H1 (cell line): ENCODE measurements at regions not wholly inside any gene's neighbourhood (a gene's known extent, or its start where the extent isn't known, plus 50 kb on each side); places are given as distances from the start of the nearest gene placed in this dataset.

ENCODE experiments used
- CTCF ChIA-PET: fragments of 300-600 bp; sonication (Branson Sonifier 250); formaldehyde crosslinking; loops from one replicate; lab custom pipeline; 2021; ENCODE audit not compliant: partially characterized antibody; lab: Charles Lee
- POLR2A ChIA-PET: fragments of 300-600 bp; sonication (Branson Sonifier 250); formaldehyde crosslinking; loops from one replicate; lab custom pipeline; 2021; ENCODE audit warnings: inconsistent platforms; ENCODE audit not compliant: partially characterized antibody; lab: Charles Lee
- DNase-seq, 2 experiments: peaks; one replicate each; pipeline versions ENCODE4 v3.0.0 to v3.0.0-alpha.2; 2010 to 2022; ENCODE audit warnings: low spot score in 2 of 2, low read depth in 1 of 2, mixed read lengths in 1 of 2
- FAIRE-seq: peaks from 2 replicates; lab custom pipeline; 2011; peaks lifted over from hg19 to GRCh38; lab: Jason Lieb, UNC
- H2AFZ ChIP-seq: 2 replicates; pipeline ENCODE4 v1.8.1; 2012; ENCODE audit warnings: low read length, inconsistent platforms
- H2AK5ac ChIP-seq: 2 replicates; pipeline ENCODE4 v1.6.1; 2013; ENCODE audit warnings: low read depth, low read length
- H2BK120ac ChIP-seq: replicated peaks from 2 replicates; pipeline ENCODE3; 2013; ENCODE audit warnings: low read depth, low read length, inconsistent platforms
- H2BK12ac ChIP-seq: 2 replicates; pipeline ENCODE4 v1.6.1; 2013; ENCODE audit warnings: low read depth, low read length
- H2BK15ac ChIP-seq: 2 replicates; pipeline ENCODE4 v1.6.1; 2013; ENCODE audit warnings: low read length
- H2BK20ac ChIP-seq: 2 replicates; pipeline ENCODE4 v1.6.1; 2013; ENCODE audit warnings: low read length
- H2BK5ac ChIP-seq: 2 replicates; pipeline ENCODE4 v1.6.1; 2013; ENCODE audit warnings: low read depth, low read length
- H3K14ac ChIP-seq: 2 replicates; pipeline ENCODE4 v1.6.1; 2013; ENCODE audit warnings: inconsistent platforms; ENCODE audit not compliant: insufficient read length
- H3K18ac ChIP-seq: 2 replicates; pipeline ENCODE4 v1.6.1; 2013; ENCODE audit warnings: low read length; ENCODE audit errors: extremely low read depth
- H3K23ac ChIP-seq: 2 replicates; pipeline ENCODE4 v1.6.1; 2013; ENCODE audit warnings: inconsistent platforms; ENCODE audit not compliant: insufficient read length
- H3K23me2 ChIP-seq: 2 replicates; pipeline ENCODE4 v1.6.1; 2013; ENCODE audit warnings: low read depth, low read length
- H3K27ac ChIP-seq: 2 replicates; pipeline ENCODE4 v1.6.1; 2011; ENCODE audit warnings: low read depth, low read length, inconsistent platforms
- H3K27me3 ChIP-seq, 4 experiments: replicated peaks in 1 of 4; 1 replicate in 1 of 4; 2 replicates in 3 of 4; pipeline versions ENCODE4 v1.6.1 to v1.8.1; 2011 to 2013; ENCODE audit warnings: low read length in 3 of 4, mild to moderate bottlenecking in 3 of 4, inconsistent platforms in 2 of 4, mixed read lengths in 2 of 4, moderate library complexity in 1 of 4; ENCODE audit not compliant: control insufficient read depth in 3 of 4, insufficient read depth in 3 of 4; ENCODE audit errors: extremely low read depth in 1 of 4
- H3K36me3 ChIP-seq, 4 experiments: 2 replicates each; pipeline versions ENCODE4 v1.6.1 to v1.8.1; 2011 to 2013; ENCODE audit warnings: mild to moderate bottlenecking in 4 of 4, low read length in 3 of 4, moderate library complexity in 2 of 4, control low read depth in 1 of 4, inconsistent platforms in 1 of 4; ENCODE audit not compliant: insufficient read depth in 4 of 4, control insufficient read depth in 2 of 4
- H3K4ac ChIP-seq: replicated peaks from 2 replicates; pipeline ENCODE3; 2013; ENCODE audit warnings: low read length, low read depth, mixed read lengths, inconsistent platforms; ENCODE audit not compliant: insufficient read length
- H3K4me1 ChIP-seq, 4 experiments: replicated peaks in 1 of 4; 1 replicate in 1 of 4; 2 replicates in 3 of 4; pipeline versions ENCODE4 v1.6.1 to v1.8.1; 2011 to 2013; ENCODE audit warnings: low read length in 3 of 4, inconsistent platforms in 2 of 4, mixed read lengths in 1 of 4; ENCODE audit not compliant: insufficient read depth in 4 of 4, control insufficient read depth in 3 of 4
- H3K4me2 ChIP-seq, 2 experiments: 2 replicates each; pipeline versions ENCODE4 v1.6.1 to v1.8.1; 2011 to 2013; ENCODE audit warnings: low read depth in 2 of 2, low read length in 2 of 2, control low read depth in 1 of 2, inconsistent platforms in 1 of 2, mild to moderate bottlenecking in 1 of 2; ENCODE audit not compliant: insufficient read depth in 1 of 2
- H3K4me3 ChIP-seq, 4 experiments: fragments of 200-600, 300-600 bp in 1 of 4; sonication (generic), shearing (Covaris generic), sonication (Bioruptor Twin) in 1 of 4; 2 replicates each; pipeline versions ENCODE4 v1.5.1 to v1.8.1; 2011 to 2016; ENCODE audit warnings: low read length in 4 of 4, low read depth in 3 of 4, control low read depth in 2 of 4, inconsistent platforms in 2 of 4, mild to moderate bottlenecking in 2 of 4, mixed read lengths in 1 of 4, moderate library complexity in 1 of 4; ENCODE audit not compliant: insufficient read depth in 2 of 4; ENCODE audit errors: extremely low read depth in 1 of 4
- H3K56ac ChIP-seq: replicated peaks from 2 replicates; pipeline ENCODE3; 2013; ENCODE audit warnings: low read depth, mild to moderate bottlenecking, mixed read lengths, low read length, inconsistent platforms; ENCODE audit not compliant: insufficient read length
- H3K79me1 ChIP-seq: 2 replicates; pipeline ENCODE4 v1.6.1; 2013; ENCODE audit warnings: low read depth, low read length, control low read depth
- H3K79me2 ChIP-seq, 2 experiments: 2 replicates each; pipeline versions ENCODE4 v1.6.1 to v1.8.1; 2012 to 2013; ENCODE audit warnings: low read length in 2 of 2, mild to moderate bottlenecking in 2 of 2, inconsistent platforms in 1 of 2; ENCODE audit not compliant: insufficient read depth in 2 of 2, control insufficient read depth in 1 of 2
- H3K9ac ChIP-seq, 4 experiments: replicated peaks in 1 of 4; 1 replicate in 1 of 4; 2 replicates in 3 of 4; pipeline versions ENCODE4 v1.6.1 to v1.8.1; 2011 to 2013; ENCODE audit warnings: low read depth in 3 of 4, low read length in 3 of 4, control low read depth in 2 of 4, mild to moderate bottlenecking in 2 of 4, moderate library complexity in 2 of 4, inconsistent platforms in 1 of 4; ENCODE audit errors: extremely low read depth in 1 of 4
- H3K9me3 ChIP-seq, 2 experiments: 2 replicates each; pipeline versions ENCODE4 v1.6.1 to v1.8.1; 2012 to 2013; ENCODE audit warnings: mild to moderate bottlenecking in 2 of 2, moderate library complexity in 2 of 2, control low read depth in 1 of 2, inconsistent platforms in 1 of 2, low read depth in 1 of 2, low read length in 1 of 2, mixed read lengths in 1 of 2; ENCODE audit not compliant: insufficient read depth in 2 of 2
- H4K20me1 ChIP-seq, 2 experiments: replicated peaks in 1 of 2; 2 replicates each; pipeline versions ENCODE3 to v1.8.1; 2011 to 2013; ENCODE audit warnings: inconsistent platforms in 2 of 2, low read length in 2 of 2, mild to moderate bottlenecking in 1 of 2; ENCODE audit not compliant: insufficient read depth in 2 of 2, control insufficient read depth in 1 of 2
- H4K5ac ChIP-seq: 2 replicates; pipeline ENCODE4 v1.6.1; 2013; ENCODE audit warnings: low read length, low read depth, mixed read lengths, inconsistent platforms; ENCODE audit not compliant: insufficient read length
- H4K8ac ChIP-seq: 2 replicates; pipeline ENCODE4 v1.8.0; 2013; ENCODE audit warnings: mild to moderate bottlenecking, moderate library complexity, low read length, inconsistent platforms; ENCODE audit not compliant: insufficient read depth; ENCODE audit errors: extremely low read depth
- H4K91ac ChIP-seq: replicated peaks from 2 replicates; pipeline ENCODE3; 2013; ENCODE audit warnings: low read length, mixed read lengths, inconsistent platforms; ENCODE audit not compliant: insufficient read length
- CBX5 ChIP-seq: fragments of 300-800, 300-1000 bp; sonication (generic); IDR thresholded peaks from 2 replicates; pipeline ENCODE4 v1.7.1; 2016; ENCODE audit warnings: antibody characterized with exemption, low read length, low read depth
- KDM1A ChIP-seq: fragments of 200-600, 300-600 bp; sonication (generic); IDR thresholded peaks from 2 replicates; pipeline ENCODE4 v1.7.1; 2016; ENCODE audit warnings: mild to moderate bottlenecking, low read length, borderline replicate concordance
- MAFK ChIP-seq: IDR thresholded peaks from 2 replicates; pipeline ENCODE4 v1.6.1; 2012; ENCODE audit warnings: low read depth, mild to moderate bottlenecking, improper control_type of control experiment, low read length
- POLR2AphosphoS5 ChIP-seq: IDR thresholded peaks from 2 replicates; pipeline ENCODE4 v1.6.1; 2011; ENCODE audit warnings: low read depth, low read length
- RAD21 ChIP-seq, 2 experiments: IDR thresholded peaks in 1 of 2; conservative IDR thresholded peaks in 1 of 2; 2 replicates each; pipeline ENCODE4 v1.6.1; 2011; ENCODE audit warnings: low read depth in 2 of 2, low read length in 2 of 2, improper control_type of control experiment in 1 of 2, inconsistent platforms in 1 of 2, mild to moderate bottlenecking in 1 of 2, moderate library complexity in 1 of 2
- SIN3A ChIP-seq, 2 experiments: IDR thresholded peaks in 1 of 2; conservative IDR thresholded peaks in 1 of 2; 2 replicates each; pipeline ENCODE4 v1.6.1; 2011 to 2012; ENCODE audit warnings: low read length in 2 of 2, improper control_type of control experiment in 1 of 2, low read depth in 1 of 2, mild to moderate bottlenecking in 1 of 2
- SIX5 ChIP-seq: IDR thresholded peaks from 2 replicates; pipeline ENCODE4 v1.6.1; 2011; ENCODE audit warnings: mild to moderate bottlenecking, low read depth, low read length
- WGBS, 2 experiments: shearing (Covaris generic) in 1 of 2; methylation state at CpG; one replicate each; pipeline versions ENCODE4 v1.1.6 to v1.1.7; 2013 to 2015; ENCODE audit warnings: low lambda C conversion rate in 2 of 2, mixed read lengths in 2 of 2, inconsistent platforms in 1 of 2, low coverage in 1 of 2, missing lambda C conversion rate in 1 of 2; ENCODE audit not compliant: insufficient replicate concordance in 2 of 2, insufficient coverage in 1 of 2, insufficient read length in 1 of 2; ENCODE audit errors: extremely low coverage in 1 of 2, missing lambda C conversion rate in 1 of 2; 5-methylcytosine and 5-hydroxymethylcytosine counted together
- TF ChIP-seq, protein P1 (sequence below), 3 experiments: IDR thresholded peaks; 1 replicate in 2 of 3; 2 replicates in 1 of 3; pipeline versions ENCODE4 v1.5.1 to v1.6.1; 2011; ENCODE audit warnings: low read length in 3 of 3, mild to moderate bottlenecking in 3 of 3, inconsistent platforms in 2 of 3, low read depth in 1 of 3, moderate library complexity in 1 of 3; ENCODE audit not compliant: insufficient read depth in 1 of 3; ENCODE audit errors: control extremely low read depth in 1 of 3
- TF ChIP-seq, protein P2 (sequence below): IDR thresholded peaks from 2 replicates; pipeline ENCODE4 v1.6.1; 2012; ENCODE audit warnings: low read length, inconsistent platforms

DNA sequence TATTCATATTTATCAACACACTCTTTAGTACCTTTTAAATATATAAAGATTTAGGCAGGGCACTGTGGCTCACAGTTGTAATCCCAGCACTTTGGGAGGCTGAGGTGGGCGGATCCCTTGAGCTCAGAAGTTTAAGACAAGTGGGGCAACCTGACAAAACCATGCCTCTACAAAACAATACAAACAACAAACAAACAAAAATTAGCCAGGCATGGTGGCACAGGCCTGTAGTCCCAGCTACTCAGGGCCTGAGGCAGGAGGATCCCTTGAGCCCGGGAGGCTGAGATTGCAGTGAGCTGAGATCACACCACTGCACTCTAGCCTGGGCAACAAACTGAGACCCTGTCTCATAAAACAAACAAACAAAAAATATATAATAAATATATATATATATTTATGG lies 1748.3 kb upstream of the PCDH20 start:
- Histone ChIP-seq H2BK20ac (no peak overlapping the region), H2AK5ac (no peak overlapping the region), H2BK15ac (no peak overlapping the region), H3K23ac (no peak overlapping the region), H3K9ac (no peak overlapping the region), H3K36me3 (no peaks in the 10 kb centered on the region), H3K4me2 (no peak overlapping the region), H3K4me1 (peaks cover 0 to 8% (median 2%) of the 10 kb centered on the region in 4 experiments; a peak in 2 of 7 replicates), H2AFZ (no peak overlapping the region), H4K5ac (no peak overlapping the region), H4K91ac (no peak overlapping the region), H4K20me1 (no peaks in the 10 kb centered on the region), H2BK120ac (no peak overlapping the region), H3K27me3 (no peaks in the 10 kb centered on the region), H3K79me1 (no peaks in the 10 kb centered on the region), H3K4ac (no peak overlapping the region), H2BK5ac (no peak overlapping the region), H3K23me2 (no peaks in the 10 kb centered on the region), H3K27ac (no peak overlapping the region), H3K9me3 (no peaks in the 10 kb centered on the region), H3K79me2 (no peaks in the 10 kb centered on the region), H3K56ac (no peak overlapping the region), H3K14ac (no peak overlapping the region), H2BK12ac (no peak overlapping the region), H4K8ac (no peak overlapping the region), H3K18ac (peak overlapping the region; percentile 67; the same call in 1 of the 2 replicates), H3K4me3 (no peak overlapping the region)
- DNase-seq (no peak), FAIRE-seq (no peak)
- 91% methylated on average over 2 of the region's 2 CpGs; no CpG with 5 or more reads in 1 of the 2 experiments for WGBS, 2 experiments
- ChIA-PET CTCF (no interaction called here), POLR2A (no interaction called here)
- no peak for TF ChIP-seq SIX5
- TF ChIP-seq CBX5 = no peak
- TF ChIP-seq, protein P1, sequence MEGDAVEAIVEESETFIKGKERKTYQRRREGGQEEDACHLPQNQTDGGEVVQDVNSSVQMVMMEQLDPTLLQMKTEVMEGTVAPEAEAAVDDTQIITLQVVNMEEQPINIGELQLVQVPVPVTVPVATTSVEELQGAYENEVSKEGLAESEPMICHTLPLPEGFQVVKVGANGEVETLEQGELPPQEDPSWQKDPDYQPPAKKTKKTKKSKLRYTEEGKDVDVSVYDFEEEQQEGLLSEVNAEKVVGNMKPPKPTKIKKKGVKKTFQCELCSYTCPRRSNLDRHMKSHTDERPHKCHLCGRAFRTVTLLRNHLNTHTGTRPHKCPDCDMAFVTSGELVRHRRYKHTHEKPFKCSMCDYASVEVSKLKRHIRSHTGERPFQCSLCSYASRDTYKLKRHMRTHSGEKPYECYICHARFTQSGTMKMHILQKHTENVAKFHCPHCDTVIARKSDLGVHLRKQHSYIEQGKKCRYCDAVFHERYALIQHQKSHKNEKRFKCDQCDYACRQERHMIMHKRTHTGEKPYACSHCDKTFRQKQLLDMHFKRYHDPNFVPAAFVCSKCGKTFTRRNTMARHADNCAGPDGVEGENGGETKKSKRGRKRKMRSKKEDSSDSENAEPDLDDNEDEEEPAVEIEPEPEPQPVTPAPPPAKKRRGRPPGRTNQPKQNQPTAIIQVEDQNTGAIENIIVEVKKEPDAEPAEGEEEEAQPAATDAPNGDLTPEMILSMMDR (IDR thresholded peaks at IDR 0.05; ENCODE audit: control extremely low read depth in 1 of 3, insufficient read depth in 1 of 3, low read depth in 1 of 3, low read length in 3 of 3) = no peak
- no peak for TF ChIP-seq KDM1A
- no peak for TF ChIP-seq RAD21 (IDR thresholded peaks at IDR 0.05 in 1 of 2, conservative IDR thresholded peaks at IDR 0.05 in 1 of 2; ENCODE audit: low read depth in 2 of 2, low read length in 2 of 2)
- TF ChIP-seq, protein P2, sequence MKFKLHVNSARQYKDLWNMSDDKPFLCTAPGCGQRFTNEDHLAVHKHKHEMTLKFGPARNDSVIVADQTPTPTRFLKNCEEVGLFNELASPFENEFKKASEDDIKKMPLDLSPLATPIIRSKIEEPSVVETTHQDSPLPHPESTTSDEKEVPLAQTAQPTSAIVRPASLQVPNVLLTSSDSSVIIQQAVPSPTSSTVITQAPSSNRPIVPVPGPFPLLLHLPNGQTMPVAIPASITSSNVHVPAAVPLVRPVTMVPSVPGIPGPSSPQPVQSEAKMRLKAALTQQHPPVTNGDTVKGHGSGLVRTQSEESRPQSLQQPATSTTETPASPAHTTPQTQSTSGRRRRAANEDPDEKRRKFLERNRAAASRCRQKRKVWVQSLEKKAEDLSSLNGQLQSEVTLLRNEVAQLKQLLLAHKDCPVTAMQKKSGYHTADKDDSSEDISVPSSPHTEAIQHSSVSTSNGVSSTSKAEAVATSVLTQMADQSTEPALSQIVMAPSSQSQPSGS = no peak
- TF ChIP-seq POLR2AphosphoS5 = no peak
- TF ChIP-seq MAFK = no peak
- no peak for TF ChIP-seq SIN3A (conservative IDR thresholded peaks at IDR 0.05 in 1 of 2, IDR thresholded peaks at IDR 0.05 in 1 of 2; ENCODE audit: low read depth in 1 of 2, low read length in 2 of 2)
